KMS-11 (cell line): ENCODE measurements at regions not wholly inside any gene's neighbourhood (a gene's known extent, or its start where the extent isn't known, plus 50 kb on each side); places are given as distances from the start of the nearest gene placed in this dataset.
A peak's percentile ranks its signal among the peaks of the same experiment; 100 is the strongest.

ENCODE experiments used
- H2AFZ ChIP-seq: fragments of 200-600 bp; sonication (generic); 2 replicates; pipeline ENCODE4 v1.6.1; 2016; ENCODE audit warnings: antibody characterized with exemption, mixed run types, low read depth
- H3K27ac ChIP-seq: fragments of 200-600 bp; sonication (generic); 2 replicates; pipeline ENCODE4 v1.6.1; 2016; ENCODE audit warnings: mild to moderate bottlenecking, mixed run types
- H3K27me3 ChIP-seq: fragments of 200-600 bp; sonication (generic); 2 replicates; pipeline ENCODE4 v1.6.1; 2017; ENCODE audit warnings: mild to moderate bottlenecking, low read depth, mixed run types, moderate library complexity; ENCODE audit not compliant: insufficient read depth
- H3K36me3 ChIP-seq: fragments of 200-600 bp; sonication (generic); 2 replicates; pipeline ENCODE4 v1.6.1; 2017; ENCODE audit warnings: mild to moderate bottlenecking, mixed run types; ENCODE audit not compliant: insufficient read depth
- H3K4me1 ChIP-seq: fragments of 200-600 bp; sonication (generic); 2 replicates; pipeline ENCODE4 v1.6.1; 2016; ENCODE audit warnings: mild to moderate bottlenecking, low read depth, mixed run types; ENCODE audit not compliant: poor library complexity, severe bottlenecking
- H3K4me2 ChIP-seq: fragments of 200-600 bp; sonication (generic); 2 replicates; pipeline ENCODE4 v1.7.0; 2016; ENCODE audit warnings: mild to moderate bottlenecking, mixed run types
- H3K4me3 ChIP-seq: fragments of 200-600 bp; sonication (generic); IDR thresholded peaks from 2 replicates; pipeline ENCODE4 v1.6.1; 2017; ENCODE audit warnings: low read depth, low read length, mixed read lengths; ENCODE audit not compliant: insufficient read depth
- H3K79me2 ChIP-seq: fragments of 200-600 bp; sonication (generic); 2 replicates; pipeline ENCODE4 v1.6.1; 2016; ENCODE audit warnings: low read depth, mixed run types; ENCODE audit not compliant: insufficient read depth
- H3K9ac ChIP-seq: fragments of 200-600 bp; sonication (generic); 2 replicates; pipeline ENCODE4 v1.6.1; 2016; ENCODE audit warnings: mild to moderate bottlenecking, mixed run types
- H4K20me1 ChIP-seq: fragments of 200-600 bp; sonication (generic); 2 replicates; pipeline ENCODE4 v1.6.1; 2016; ENCODE audit warnings: mild to moderate bottlenecking, mixed run types; ENCODE audit not compliant: insufficient read depth
- CTCF ChIP-seq: fragments of 200-600 bp; sonication (generic); conservative IDR thresholded peaks from 2 replicates; pipeline ENCODE4 v1.6.1; 2017; ENCODE audit warnings: low read depth, mild to moderate bottlenecking, antibody characterized with exemption, low read length, moderate library complexity, mixed read lengths

GRCh38 chr4:81789741-81790399 is 318.2 kb upstream of the RASGEF1B start:
- no peak overlapping the region for H3K4me3 ChIP-seq
- H3K36me3 ChIP-seq = no peaks in the 10 kb centered on the region
- H3K4me1 ChIP-seq = peaks cover 29% of the 10 kb centered on the region
- no peak overlapping the region for H3K4me2 ChIP-seq
- no peaks in the 10 kb centered on the region for H3K27me3 ChIP-seq
- H3K9ac ChIP-seq = no peak overlapping the region
- no peak overlapping the region for H3K27ac ChIP-seq
- H3K79me2 ChIP-seq = no peaks in the 10 kb centered on the region
- no peak overlapping the region for H2AFZ ChIP-seq
- no peak for TF ChIP-seq CTCF
- no peaks in the 10 kb centered on the region for H4K20me1 ChIP-seq

- Histone ChIP-seq H3K79me2 (no peaks in the 10 kb centered on the region), H3K4me2 (no peak overlapping the region), H2AFZ (no peak overlapping the region), H3K27me3 (no peaks in the 10 kb centered on the region), H3K4me1 (peaks cover 29% of the 10 kb centered on the region), H3K4me3 (no peak overlapping the region), H4K20me1 (no peaks in the 10 kb centered on the region), H3K9ac (no peak overlapping the region), H3K36me3 (no peaks in the 10 kb centered on the region), H3K27ac (no peak overlapping the region)
- TF ChIP-seq CTCF = no peak
Measured at GRCh38 chr4:81789158-81789557, 317.5 kb upstream of the RASGEF1B start.

- Histone ChIP-seq H3K4me1 (peaks cover 29% of the 10 kb centered on the region), H3K9ac (peak overlapping the region; percentile 4; the same call in 1 of the 2 replicates), H3K4me3 (no peak overlapping the region), H3K27me3 (no peaks in the 10 kb centered on the region), H3K79me2 (no peaks in the 10 kb centered on the region), H3K36me3 (no peaks in the 10 kb centered on the region), H4K20me1 (no peaks in the 10 kb centered on the region), H2AFZ (peak overlapping the region; percentile 35), H3K4me2 (peak overlapping the region; percentile 37), H3K27ac (peak overlapping the region; percentile 48)
- TF ChIP-seq CTCF = no peak
Measured at GRCh38 chr4:81786766-81787165, 315.1 kb upstream of the RASGEF1B start.

GRCh38 chr4:81786063-81786763 is 314.5 kb upstream of the RASGEF1B start:
- Histone ChIP-seq H3K27me3 (no peaks in the 10 kb centered on the region), H2AFZ (peak overlapping the region; percentile 35), H3K4me3 (no peak overlapping the region), H3K4me1 (peaks cover 29% of the 10 kb centered on the region), H3K36me3 (no peaks in the 10 kb centered on the region), H3K27ac (peak overlapping the region; percentile 48), H4K20me1 (no peaks in the 10 kb centered on the region), H3K9ac (peak overlapping the region; percentile 4; the same call in 1 of the 2 replicates), H3K4me2 (peak overlapping the region; percentile 37), H3K79me2 (no peaks in the 10 kb centered on the region)
- TF ChIP-seq CTCF = no peak
